Activated T-cell treated with anti-CD3 and anti-CD28 coated beads, Interleukin-2, amount 50 U/mL, for 24 hours (primary cell): ENCODE measurements at regions not wholly inside any gene's neighbourhood (a gene's known extent, or its start where the extent isn't known, plus 50 kb on each side); places are given as distances from the start of the nearest gene placed in this dataset.
"Not testable (repeated sequence)": the region's sequence is repeated elsewhere in the genome, so short reads cannot be mapped to it uniquely, and the experiment has no call there.

Source experiments
- DNase-seq: peaks from one replicate; pipeline ENCODE4 v3.0.0-alpha.2; 2020
- H3K27ac Mint-ChIP-seq: 2 replicates; pipeline ENCODE4 v1.8.0; 2020; ENCODE audit warnings: mild to moderate bottlenecking, mixed read lengths
- H3K27me3 Mint-ChIP-seq: 2 replicates; pipeline ENCODE4 v1.8.0; 2020; ENCODE audit warnings: mixed read lengths
- H3K36me3 Mint-ChIP-seq: 2 replicates; pipeline ENCODE4 v1.8.0; 2020; ENCODE audit warnings: low read depth, mixed read lengths
- H3K4me1 Mint-ChIP-seq: 2 replicates; pipeline ENCODE4 v1.8.0; 2020; ENCODE audit warnings: low read depth, mixed read lengths
- H3K4me3 Mint-ChIP-seq: 2 replicates; pipeline ENCODE4 v1.8.0; 2020; ENCODE audit warnings: mild to moderate bottlenecking, moderate library complexity, mixed read lengths
- H3K9me3 Mint-ChIP-seq: 2 replicates; pipeline ENCODE4 v1.8.0; 2020; ENCODE audit warnings: mixed read lengths

DNA sequence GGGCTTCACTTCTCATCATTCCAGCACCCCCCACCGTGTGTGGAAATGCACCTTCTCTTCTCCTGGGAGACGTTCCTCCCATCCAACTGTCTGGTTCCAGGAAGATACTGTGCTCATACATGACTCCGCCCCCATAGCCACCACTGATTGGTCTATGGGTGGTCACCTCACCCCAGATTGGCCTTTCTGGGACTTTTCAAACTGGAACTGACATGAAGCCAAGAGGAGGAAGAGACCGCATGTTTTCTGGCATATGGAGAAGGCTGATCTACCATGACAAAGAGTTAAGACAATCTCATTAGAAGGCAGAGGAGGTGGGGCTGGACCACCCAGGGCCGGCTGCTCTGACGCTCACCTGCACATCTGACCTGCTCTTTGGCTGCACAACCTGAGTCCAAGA is 294.2 kb downstream of the ADGRD1 start:
- H3K36me3 Mint-ChIP-seq, H3K27me3 Mint-ChIP-seq, H3K9me3 Mint-ChIP-seq, H3K4me1 Mint-ChIP-seq, H3K4me3 Mint-ChIP-seq, H3K27ac Mint-ChIP-seq, DNase-seq: not testable (repeated sequence)

DNA sequence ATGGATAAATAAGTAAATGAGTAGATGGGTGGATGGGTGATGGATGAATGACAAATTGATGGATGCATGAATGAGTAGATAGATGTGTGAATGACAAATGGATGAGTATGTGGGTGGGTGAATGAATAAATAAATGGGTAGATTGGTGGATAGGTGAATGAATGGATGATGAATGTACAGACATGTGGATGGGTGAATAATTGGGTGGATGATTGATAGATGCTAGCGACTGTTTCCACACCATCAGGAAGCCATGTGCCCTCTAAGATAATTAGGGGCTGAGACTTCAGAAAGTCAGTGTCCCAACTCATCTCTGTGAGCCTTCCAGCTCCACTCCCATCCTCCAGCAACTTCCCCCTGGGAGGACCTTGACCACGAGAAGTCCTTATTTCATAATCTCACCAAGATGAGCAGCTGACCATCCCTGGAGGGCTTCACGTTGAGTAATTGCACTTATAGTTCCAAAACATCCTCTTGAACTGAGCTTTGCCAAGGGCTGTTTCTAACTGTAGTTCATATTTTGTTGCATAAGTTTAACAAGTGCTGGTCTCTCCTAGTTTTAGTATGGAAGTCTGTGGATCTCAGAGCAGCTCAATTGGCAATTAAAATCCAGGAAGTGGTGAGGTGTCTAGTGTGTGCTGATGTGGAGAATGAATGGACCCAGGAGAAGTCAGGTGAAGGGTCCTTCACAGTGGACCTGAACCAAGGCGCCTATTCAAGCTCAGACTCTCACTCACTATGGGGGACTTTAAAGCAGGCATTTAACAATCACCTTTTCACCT is 295.7 kb downstream of the ADGRD1 start:
- Mint-ChIP-seq H3K36me3 (no peaks in the 10 kb centered on the region), H3K4me3 (no peak overlapping the region)
- no peak for DNase-seq

DNA sequence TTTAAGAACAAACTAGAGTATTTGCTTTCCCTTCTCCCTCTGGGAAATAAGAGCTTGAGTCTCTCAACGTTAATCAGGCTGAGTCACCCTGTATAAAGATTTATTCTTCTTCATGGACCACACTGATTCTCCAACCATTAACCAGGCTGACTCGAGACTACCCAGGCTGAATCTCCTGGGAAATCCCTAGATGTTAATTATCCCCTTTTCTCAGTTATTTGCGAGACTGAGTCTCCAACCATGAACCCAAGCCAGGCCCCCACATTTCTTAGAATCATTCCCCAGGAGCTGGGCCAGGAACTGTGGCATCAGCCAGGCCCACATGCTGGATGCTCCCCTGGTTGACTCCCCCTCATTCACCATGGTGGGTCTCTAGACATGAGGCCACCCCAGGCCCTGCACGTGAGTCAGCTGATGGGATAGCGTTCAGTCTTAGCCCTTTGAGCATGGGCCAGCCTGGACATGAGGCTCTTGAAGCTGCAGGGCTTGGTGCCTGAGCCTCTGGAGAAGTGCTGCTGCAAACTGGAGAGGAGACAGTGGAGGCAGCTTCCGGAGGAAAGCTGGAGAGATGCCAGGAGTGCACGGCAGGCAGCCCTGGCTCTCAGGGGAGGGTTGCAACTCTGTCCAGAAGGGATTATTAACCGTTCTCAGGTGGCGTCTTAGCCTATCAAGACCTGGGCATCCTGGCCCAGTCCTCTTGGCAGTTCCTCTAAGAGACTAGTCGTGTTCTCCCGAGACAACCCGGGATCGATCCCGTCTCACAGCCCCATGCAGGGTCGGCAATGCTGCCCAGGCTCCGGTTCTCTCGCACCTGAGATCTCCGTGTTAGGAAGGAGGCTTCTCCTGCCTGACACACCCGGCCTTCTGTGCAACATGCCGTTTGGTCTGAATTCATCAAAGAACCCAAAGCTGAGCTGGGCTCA is 296.6 kb downstream of the ADGRD1 start:
- Mint-ChIP-seq H3K9me3 (no peaks in the 10 kb centered on the region), H3K36me3 (no peaks in the 10 kb centered on the region), H3K4me1 (no peaks in the 10 kb centered on the region), H3K27me3 (peaks cover 8% of the 10 kb centered on the region), H3K27ac (no peak overlapping the region), H3K4me3 (no peak overlapping the region)
- DNase-seq, result no peak

More for the DNA sequence above, 295.7 kb downstream of the ADGRD1 start:
- Mint-ChIP-seq H3K27me3 (peaks cover 8% of the 10 kb centered on the region), H3K27ac (no peak overlapping the region), H3K9me3 (no peaks in the 10 kb centered on the region), H3K4me1 (no peaks in the 10 kb centered on the region)

DNA sequence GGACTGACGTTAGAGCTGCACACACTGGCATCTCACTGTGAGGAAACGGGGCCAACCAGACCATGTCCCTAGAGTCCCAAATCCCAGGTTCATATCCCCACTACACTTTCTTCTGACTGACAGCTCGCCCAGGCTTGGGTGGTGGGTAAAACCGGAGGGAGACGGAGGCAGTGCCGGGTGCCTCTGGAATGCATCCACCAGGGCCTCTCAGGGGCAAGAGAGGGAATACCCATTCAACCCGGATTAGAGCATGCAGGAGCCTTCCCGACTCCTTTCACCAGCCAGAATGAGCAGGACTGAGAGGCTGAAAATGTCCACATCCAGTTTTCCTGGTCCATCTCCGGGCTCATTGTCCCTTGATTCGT is 297.2 kb downstream of the ADGRD1 start:
- Mint-ChIP-seq H3K4me1 (no peaks in the 10 kb centered on the region), H3K27me3 (peaks cover 8% of the 10 kb centered on the region), H3K36me3 (no peaks in the 10 kb centered on the region), H3K9me3 (no peaks in the 10 kb centered on the region), H3K4me3 (no peak overlapping the region), H3K27ac (no peak overlapping the region)
- DNase-seq, result no peak

DNA sequence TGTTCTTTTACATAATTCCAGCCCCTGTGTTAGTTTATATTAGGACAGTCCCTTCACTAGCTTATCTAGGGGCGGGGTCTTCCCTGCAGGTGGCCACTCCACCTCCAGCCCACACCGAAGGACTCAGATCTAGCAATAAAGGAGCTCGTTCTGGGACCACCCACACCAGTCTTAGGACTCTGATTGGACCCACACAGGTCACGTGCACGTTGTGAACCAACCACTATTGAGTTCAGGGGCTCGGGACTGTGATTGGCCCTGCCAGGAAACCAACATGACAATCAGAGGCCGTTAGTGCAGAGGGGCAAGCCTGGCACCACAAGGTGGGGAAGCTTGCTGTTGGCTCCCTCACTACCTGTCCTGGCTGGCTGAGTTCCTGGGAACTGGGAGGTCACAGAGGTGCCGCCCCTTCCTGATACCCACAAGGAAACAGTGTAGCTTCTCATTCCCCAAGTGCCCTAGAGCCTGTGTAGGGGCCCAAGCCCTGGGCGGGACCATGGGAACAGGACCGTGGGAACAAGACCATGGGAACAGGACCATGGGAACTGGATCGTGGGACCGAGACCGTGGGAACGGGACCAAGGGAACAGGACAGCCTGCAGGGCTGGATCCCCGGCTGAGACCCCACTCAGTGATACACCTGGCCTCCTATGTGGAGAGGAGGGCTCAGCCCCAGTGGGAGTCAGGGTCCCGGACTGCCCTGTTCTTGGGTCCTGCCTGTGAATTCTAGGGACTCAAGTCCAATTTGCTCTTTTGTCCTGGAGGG is 297.8 kb downstream of the ADGRD1 start:
- DNase-seq, result no peak
- Mint-ChIP-seq H3K9me3 (no peaks in the 10 kb centered on the region), H3K36me3 (no peaks in the 10 kb centered on the region), H3K4me1 (no peaks in the 10 kb centered on the region), H3K4me3 (no peak overlapping the region), H3K27me3 (peaks cover 8% of the 10 kb centered on the region), H3K27ac (no peak overlapping the region)

DNA sequence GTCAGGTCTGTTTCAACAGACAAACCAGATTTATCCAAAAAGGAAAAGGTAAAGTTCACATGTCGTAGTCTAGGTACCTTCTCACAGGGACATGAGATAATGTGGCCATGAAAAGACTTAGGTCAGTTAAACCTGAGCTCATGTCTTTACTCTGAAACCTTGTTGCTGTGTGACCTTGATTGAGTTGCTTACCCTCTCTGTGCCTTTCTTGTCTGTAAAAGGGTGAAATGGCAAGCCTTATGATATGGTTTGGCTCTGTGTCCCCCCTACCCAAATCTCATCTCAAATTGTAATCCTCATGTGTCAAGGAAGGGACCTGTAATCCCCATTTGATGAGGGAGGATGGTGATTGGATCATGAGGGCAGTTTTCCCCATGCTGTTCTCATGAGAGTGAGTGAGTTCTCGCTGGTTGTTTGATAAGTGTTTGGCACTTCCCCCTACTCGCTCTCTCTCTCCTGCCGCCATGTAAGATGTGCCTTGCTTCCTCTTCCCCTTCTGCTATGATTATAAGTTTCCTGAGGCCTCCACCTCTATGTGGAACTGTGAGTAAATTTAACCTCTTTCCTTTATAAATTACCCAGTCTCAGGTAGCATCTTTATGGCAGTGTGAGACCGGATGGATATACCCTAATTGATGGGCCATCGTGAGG is 299.8 kb downstream of the ADGRD1 start:
- Mint-ChIP-seq H3K4me3 (no peak overlapping the region), H3K27ac (no peak overlapping the region), H3K9me3 (no peaks in the 10 kb centered on the region), H3K27me3 (no peaks in the 10 kb centered on the region), H3K4me1 (no peaks in the 10 kb centered on the region), H3K36me3 (no peaks in the 10 kb centered on the region)
- no peak for DNase-seq

DNA sequence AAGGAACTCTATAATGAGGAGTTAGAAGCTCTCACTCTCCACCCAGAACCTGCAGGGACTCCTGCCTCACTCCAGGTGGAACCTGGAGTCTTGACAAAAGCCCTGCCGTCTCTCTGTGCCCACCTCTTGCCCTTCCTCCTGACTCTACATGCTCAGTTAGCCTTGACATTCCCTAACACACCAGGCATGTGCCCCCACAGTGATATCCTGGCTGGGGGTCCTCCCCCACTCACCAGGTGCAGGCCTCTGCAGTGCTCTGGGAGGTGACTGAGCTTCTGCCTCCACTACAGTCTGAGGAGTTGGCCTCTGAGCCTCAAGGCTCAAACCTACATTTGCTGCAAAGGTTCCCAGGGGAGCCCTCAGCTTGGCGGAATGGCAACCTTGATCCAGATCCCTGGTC is 300.7 kb downstream of the ADGRD1 start:
- Mint-ChIP-seq H3K9me3 (no peaks in the 10 kb centered on the region), H3K27me3 (no peaks in the 10 kb centered on the region), H3K4me3 (no peak overlapping the region), H3K4me1 (no peaks in the 10 kb centered on the region), H3K36me3 (no peaks in the 10 kb centered on the region), H3K27ac (no peak overlapping the region)
- DNase-seq, result no peak

DNA sequence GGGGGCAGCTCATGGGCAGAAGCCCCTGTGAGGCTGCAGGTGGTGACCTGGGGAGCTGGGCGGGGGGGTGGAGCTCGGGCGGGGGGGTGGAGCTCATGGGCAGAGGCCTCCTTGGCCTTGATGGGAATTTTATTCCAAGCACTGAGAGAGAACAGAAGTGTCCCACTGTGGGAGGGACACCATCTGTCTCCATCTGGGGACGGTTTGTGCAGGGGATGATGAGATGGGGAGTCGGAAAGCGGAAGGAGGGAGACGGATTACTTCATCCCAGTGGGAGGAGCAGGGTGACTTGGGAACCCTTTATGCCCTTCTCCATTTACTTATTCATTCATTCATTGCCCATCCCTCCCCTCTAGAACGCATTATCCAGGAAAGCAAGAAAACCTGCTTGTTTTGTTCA is 304.7 kb downstream of the ADGRD1 start:
- Mint-ChIP-seq H3K4me3 (no peak overlapping the region), H3K4me1 (no peaks in the 10 kb centered on the region), H3K27ac (no peak overlapping the region), H3K27me3 (no peaks in the 10 kb centered on the region), H3K36me3 (no peaks in the 10 kb centered on the region), H3K9me3 (no peaks in the 10 kb centered on the region)
- DNase-seq, result no peak

DNA sequence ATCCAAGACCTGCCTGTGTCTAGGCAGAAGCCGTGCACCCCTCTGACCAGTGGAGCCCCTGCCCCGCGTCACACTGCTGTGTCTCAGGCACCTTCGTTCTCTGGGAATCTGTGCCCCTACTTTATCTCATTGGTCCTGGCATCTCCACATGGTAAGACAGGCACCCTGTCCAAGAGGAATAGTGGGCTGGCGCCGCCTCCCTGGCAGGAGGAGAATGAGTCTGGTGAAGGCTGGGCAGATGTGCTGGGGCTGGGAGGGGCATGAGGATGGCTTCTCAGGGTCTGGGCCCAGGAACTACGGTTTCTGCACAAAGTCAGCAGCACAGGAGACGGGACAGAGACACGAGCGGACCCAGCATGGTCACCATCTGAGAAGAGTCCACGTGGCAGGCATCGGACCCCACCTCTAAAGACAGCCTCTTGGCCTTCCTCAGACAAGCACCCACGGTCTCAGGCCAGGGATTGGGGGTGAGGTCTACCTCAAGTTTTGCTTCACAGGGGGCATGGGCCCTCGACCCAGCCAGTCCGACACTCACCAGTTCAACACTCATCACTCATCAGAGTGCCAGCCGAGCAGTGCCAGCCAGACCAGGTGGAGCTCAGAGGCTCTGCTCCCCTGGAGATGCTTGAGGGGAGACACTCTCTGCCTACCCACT is 306.7 kb downstream of the ADGRD1 start:
- DNase-seq, result no peak
- Mint-ChIP-seq H3K36me3 (no peaks in the 10 kb centered on the region), H3K4me3 (no peak overlapping the region), H3K9me3 (no peaks in the 10 kb centered on the region), H3K27me3 (no peaks in the 10 kb centered on the region), H3K27ac (no peak overlapping the region), H3K4me1 (no peaks in the 10 kb centered on the region)

DNA sequence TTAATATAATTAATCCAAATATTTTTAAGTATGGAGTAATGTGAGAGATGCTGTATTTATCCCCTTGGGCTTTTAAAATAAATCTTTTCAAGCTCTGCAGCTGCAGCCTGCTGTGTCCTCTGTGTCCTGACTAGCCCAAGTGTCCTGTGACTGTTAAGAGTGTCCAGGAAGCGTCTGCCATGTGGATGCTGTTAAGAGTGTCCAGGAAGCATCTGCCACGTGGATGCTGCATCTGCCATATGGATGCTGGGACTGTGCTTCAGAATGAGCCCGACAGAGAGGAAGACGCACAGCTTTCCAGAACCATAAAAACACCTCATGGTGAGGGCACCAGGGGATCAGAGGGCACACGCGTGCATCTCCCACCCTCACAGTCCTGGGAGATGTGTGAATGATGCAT is 307.2 kb downstream of the ADGRD1 start:
- no peak for DNase-seq
- Mint-ChIP-seq H3K27me3 (no peaks in the 10 kb centered on the region), H3K4me1 (no peaks in the 10 kb centered on the region), H3K36me3 (no peaks in the 10 kb centered on the region), H3K9me3 (no peaks in the 10 kb centered on the region), H3K27ac (no peak overlapping the region), H3K4me3 (no peak overlapping the region)

DNA sequence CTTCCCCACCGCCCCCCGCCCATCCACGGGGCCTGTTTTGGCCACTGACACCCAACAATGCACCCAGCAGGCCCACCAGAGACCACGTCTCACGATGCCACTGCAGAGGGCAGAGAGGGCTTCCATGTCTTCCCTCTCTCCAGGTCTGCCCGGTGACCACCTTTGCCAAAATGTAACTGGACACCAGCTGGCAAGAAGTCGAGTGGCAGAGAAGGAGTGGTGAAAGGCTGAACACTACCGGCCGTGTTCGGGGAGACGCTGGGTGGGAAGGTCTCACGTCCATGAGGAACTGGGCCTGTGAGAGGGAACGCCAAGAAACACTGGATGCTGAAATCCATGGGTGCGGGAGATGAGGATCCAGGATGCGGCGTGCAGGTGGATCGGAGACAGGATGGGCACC is 308.2 kb downstream of the ADGRD1 start:
- H3K27ac Mint-ChIP-seq, result no peak overlapping the region
- H3K4me1 Mint-ChIP-seq, result no peaks in the 10 kb centered on the region
- H3K27me3 Mint-ChIP-seq, result no peaks in the 10 kb centered on the region
- no peak for DNase-seq
- H3K4me3 Mint-ChIP-seq, result no peak overlapping the region
- no peaks in the 10 kb centered on the region for H3K9me3 Mint-ChIP-seq
- no peaks in the 10 kb centered on the region for H3K36me3 Mint-ChIP-seq

DNA sequence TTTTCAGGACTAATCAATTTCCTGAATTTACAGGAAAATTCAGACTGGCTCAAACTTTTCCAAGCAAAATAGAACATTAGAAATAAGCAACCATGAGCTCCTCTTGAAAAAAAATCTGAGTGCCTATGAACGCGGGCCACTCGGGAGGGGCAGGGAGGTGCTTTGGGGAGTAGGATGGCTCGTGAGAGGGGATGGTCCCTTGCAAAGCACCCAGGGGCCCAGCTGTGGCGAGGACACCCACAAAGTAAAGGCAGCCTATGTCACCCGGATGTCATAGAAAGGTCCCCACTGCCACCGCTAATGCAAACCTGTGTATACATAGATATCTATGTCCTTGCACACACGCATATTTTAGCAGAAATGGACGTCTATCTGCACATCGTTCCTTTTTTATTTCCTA is 309.9 kb downstream of the ADGRD1 start:
- no peak for DNase-seq
- H3K36me3 Mint-ChIP-seq, result no peaks in the 10 kb centered on the region
- no peak overlapping the region for H3K4me3 Mint-ChIP-seq
- no peaks in the 10 kb centered on the region for H3K4me1 Mint-ChIP-seq
- no peaks in the 10 kb centered on the region for H3K9me3 Mint-ChIP-seq
- H3K27ac Mint-ChIP-seq, result no peak overlapping the region
- no peaks in the 10 kb centered on the region for H3K27me3 Mint-ChIP-seq

DNA sequence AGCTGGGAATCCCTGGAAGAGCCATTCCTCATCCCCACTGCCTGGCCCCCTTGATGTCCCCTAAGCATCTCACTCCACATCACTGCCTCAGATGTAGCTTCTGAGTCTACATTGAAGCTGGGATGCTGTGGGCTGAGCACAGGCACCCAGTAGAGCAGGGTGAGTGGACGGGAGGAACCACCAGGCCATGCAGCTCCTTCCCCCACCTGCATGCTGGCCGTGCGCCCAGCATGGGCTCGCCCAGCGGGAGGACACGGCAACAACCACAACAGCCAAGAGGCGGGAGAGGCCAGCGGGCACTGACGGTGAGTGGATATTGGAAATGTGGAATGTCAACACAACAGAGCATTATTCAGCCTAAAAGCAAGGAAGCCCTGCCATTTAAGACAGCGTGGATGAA is 310.9 kb downstream of the ADGRD1 start:
- no peaks in the 10 kb centered on the region for H3K36me3 Mint-ChIP-seq
- H3K27me3 Mint-ChIP-seq, result no peaks in the 10 kb centered on the region
- H3K9me3 Mint-ChIP-seq, result no peaks in the 10 kb centered on the region
- H3K4me3 Mint-ChIP-seq, result no peak overlapping the region
- H3K4me1 Mint-ChIP-seq, result no peaks in the 10 kb centered on the region
- no peak overlapping the region for H3K27ac Mint-ChIP-seq
- no peak for DNase-seq
